ENCODE measurements at regions not wholly inside any gene's neighbourhood (a gene's known extent, or its start where the extent isn't known, plus 50 kb on each side); places are given as distances from the start of the nearest gene placed in this dataset.

- TF ChIP-seq POLR2AphosphoS5 (IDR thresholded peaks at IDR 0.05; ENCODE audit: low read depth, low read length): no peak
Measured at GRCh38 chr2:208880171-208880570, 473.6 kb downstream of the PTH2R start.

DNA sequence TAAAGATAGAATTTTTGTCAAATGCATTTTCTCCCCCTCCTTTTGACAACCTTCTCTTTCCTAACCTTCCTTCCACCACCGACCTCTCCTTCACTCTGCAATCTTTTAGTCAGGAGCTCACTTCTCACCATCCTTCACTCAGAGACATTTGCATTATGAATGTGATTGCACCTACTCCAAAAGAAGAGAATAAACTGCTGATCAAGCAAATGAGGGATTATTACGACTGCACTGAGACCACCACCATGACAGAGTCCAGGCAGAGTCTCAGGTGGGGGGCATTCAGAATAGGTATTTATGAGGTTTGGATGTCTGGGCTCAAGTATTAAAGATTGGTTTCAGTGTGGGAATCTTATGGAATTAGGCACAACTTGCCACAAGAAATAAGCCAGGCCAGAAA lies 483.9 kb downstream of the PTH2R start:
- TF ChIP-seq POLR2AphosphoS5 (IDR thresholded peaks at IDR 0.05; ENCODE audit: low read depth, low read length) (no peak), SIN3A (IDR thresholded peaks at IDR 0.05; ENCODE audit: borderline replicate concordance, insufficient read depth, low read length) (no peak), TAF1 (IDR thresholded peaks at IDR 0.05; ENCODE audit: borderline replicate concordance, insufficient read depth, low read length) (no peak), FOXP2 (optimal IDR thresholded peaks at IDR 0.05; ENCODE audit: borderline replicate concordance, extremely low read depth, extremely low read length, insufficient read depth) (no peak)
- TF ChIP-seq, protein P1, sequence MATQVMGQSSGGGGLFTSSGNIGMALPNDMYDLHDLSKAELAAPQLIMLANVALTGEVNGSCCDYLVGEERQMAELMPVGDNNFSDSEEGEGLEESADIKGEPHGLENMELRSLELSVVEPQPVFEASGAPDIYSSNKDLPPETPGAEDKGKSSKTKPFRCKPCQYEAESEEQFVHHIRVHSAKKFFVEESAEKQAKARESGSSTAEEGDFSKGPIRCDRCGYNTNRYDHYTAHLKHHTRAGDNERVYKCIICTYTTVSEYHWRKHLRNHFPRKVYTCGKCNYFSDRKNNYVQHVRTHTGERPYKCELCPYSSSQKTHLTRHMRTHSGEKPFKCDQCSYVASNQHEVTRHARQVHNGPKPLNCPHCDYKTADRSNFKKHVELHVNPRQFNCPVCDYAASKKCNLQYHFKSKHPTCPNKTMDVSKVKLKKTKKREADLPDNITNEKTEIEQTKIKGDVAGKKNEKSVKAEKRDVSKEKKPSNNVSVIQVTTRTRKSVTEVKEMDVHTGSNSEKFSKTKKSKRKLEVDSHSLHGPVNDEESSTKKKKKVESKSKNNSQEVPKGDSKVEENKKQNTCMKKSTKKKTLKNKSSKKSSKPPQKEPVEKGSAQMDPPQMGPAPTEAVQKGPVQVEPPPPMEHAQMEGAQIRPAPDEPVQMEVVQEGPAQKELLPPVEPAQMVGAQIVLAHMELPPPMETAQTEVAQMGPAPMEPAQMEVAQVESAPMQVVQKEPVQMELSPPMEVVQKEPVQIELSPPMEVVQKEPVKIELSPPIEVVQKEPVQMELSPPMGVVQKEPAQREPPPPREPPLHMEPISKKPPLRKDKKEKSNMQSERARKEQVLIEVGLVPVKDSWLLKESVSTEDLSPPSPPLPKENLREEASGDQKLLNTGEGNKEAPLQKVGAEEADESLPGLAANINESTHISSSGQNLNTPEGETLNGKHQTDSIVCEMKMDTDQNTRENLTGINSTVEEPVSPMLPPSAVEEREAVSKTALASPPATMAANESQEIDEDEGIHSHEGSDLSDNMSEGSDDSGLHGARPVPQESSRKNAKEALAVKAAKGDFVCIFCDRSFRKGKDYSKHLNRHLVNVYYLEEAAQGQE (IDR thresholded peaks at IDR 0.05; ENCODE audit: insufficient read depth in 1 of 2, low read depth in 2 of 2, low read length in 2 of 2): no peak

GRCh38 chr2:208892203-208892602 lies 485.6 kb downstream of the PTH2R start:
- TF ChIP-seq TAF1 (IDR thresholded peaks at IDR 0.05; ENCODE audit: borderline replicate concordance, insufficient read depth, low read length) (no peak), FOXP2 (optimal IDR thresholded peaks at IDR 0.05; ENCODE audit: borderline replicate concordance, extremely low read depth, extremely low read length, insufficient read depth) (no peak), SIN3A (IDR thresholded peaks at IDR 0.05; ENCODE audit: borderline replicate concordance, insufficient read depth, low read length) (no peak), POLR2AphosphoS5 (IDR thresholded peaks at IDR 0.05; ENCODE audit: low read depth, low read length) (no peak)
- TF ChIP-seq, protein P1 (IDR thresholded peaks at IDR 0.05; ENCODE audit: insufficient read depth in 1 of 2, low read depth in 2 of 2, low read length in 2 of 2): no peak

DNA sequence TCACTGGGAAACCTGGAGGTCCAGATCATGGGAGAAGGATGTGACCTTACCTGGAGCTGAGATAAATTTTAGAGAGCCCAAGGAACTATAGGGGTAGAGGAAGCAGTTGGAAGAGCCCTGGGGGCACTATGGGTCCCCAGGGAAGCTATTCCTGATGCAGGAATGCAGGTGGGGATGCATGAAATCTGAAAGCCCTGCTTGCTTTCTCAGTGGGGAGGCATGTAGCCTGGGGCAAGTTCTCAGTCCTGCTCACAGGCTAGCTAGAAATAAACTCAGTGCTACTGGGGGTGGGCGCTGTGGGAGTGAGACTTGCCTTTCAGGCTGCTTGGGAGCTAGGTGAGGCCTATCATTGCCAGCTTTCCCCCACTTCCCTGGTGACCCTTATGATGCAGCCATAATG lies 499.7 kb downstream of the PTH2R start:
- no peak for TF ChIP-seq SIN3A (IDR thresholded peaks at IDR 0.05; ENCODE audit: borderline replicate concordance, insufficient read depth, low read length)
- TF ChIP-seq, protein P1 (IDR thresholded peaks at IDR 0.05; ENCODE audit: insufficient read depth in 1 of 2, low read depth in 2 of 2, low read length in 2 of 2): no peak
- no peak for TF ChIP-seq TAF1 (IDR thresholded peaks at IDR 0.05; ENCODE audit: borderline replicate concordance, insufficient read depth, low read length)
- TF ChIP-seq POLR2AphosphoS5 (IDR thresholded peaks at IDR 0.05; ENCODE audit: low read depth, low read length): no peak
- no peak for TF ChIP-seq FOXP2 (optimal IDR thresholded peaks at IDR 0.05; ENCODE audit: borderline replicate concordance, extremely low read depth, extremely low read length, insufficient read depth)

- TF ChIP-seq SIN3A (IDR thresholded peaks at IDR 0.05; ENCODE audit: borderline replicate concordance, insufficient read depth, low read length) (no peak), POLR2AphosphoS5 (IDR thresholded peaks at IDR 0.05; ENCODE audit: low read depth, low read length) (no peak), TAF1 (IDR thresholded peaks at IDR 0.05; ENCODE audit: borderline replicate concordance, insufficient read depth, low read length) (no peak), FOXP2 (optimal IDR thresholded peaks at IDR 0.05; ENCODE audit: borderline replicate concordance, extremely low read depth, extremely low read length, insufficient read depth) (no peak)
- TF ChIP-seq, protein P1 (IDR thresholded peaks at IDR 0.05; ENCODE audit: insufficient read depth in 1 of 2, low read depth in 2 of 2, low read length in 2 of 2): no peak
Measured at GRCh38 chr2:208915401-208915800, 508.4 kb upstream of the MAP2 start.

Data from PFSK-1 (cell line).